ENCODE measurements at regions not wholly inside any gene's neighbourhood (a gene's known extent, or its start where the extent isn't known, plus 50 kb on each side); places are given as distances from the start of the nearest gene placed in this dataset.
"Not testable (repeated sequence)": the region's sequence is repeated elsewhere in the genome, so short reads cannot be mapped to it uniquely, and the experiment has no call there.

GRCh38 chr7:125278318-125278717 lies 348.7 kb upstream of the POT1 start:
- no peaks in the 10 kb centered on the region for H3K9me3 ChIP-seq
- H3K4me3 ChIP-seq: no peak overlapping the region
- no peaks in the 10 kb centered on the region for H3K4me1 ChIP-seq
- WGBS, 2 donors: 68 to 75% methylated on average over 1 of the region's 1 CpG
- H3K27ac ChIP-seq: no peak overlapping the region
- DNase-seq: no peak
- H3K27me3 ChIP-seq: no peaks in the 10 kb centered on the region
- H3K36me3 ChIP-seq (ENCODE audit: low read depth, missing control alignments): no peaks in the 10 kb centered on the region
- intact Hi-C loops (cut with DNase I; ENCODE audit: low total_unique reads): no loop called here
- no peak for TF ChIP-seq POLR2A (IDR thresholded peaks at IDR 0.05)
- TF ChIP-seq, protein P1, sequence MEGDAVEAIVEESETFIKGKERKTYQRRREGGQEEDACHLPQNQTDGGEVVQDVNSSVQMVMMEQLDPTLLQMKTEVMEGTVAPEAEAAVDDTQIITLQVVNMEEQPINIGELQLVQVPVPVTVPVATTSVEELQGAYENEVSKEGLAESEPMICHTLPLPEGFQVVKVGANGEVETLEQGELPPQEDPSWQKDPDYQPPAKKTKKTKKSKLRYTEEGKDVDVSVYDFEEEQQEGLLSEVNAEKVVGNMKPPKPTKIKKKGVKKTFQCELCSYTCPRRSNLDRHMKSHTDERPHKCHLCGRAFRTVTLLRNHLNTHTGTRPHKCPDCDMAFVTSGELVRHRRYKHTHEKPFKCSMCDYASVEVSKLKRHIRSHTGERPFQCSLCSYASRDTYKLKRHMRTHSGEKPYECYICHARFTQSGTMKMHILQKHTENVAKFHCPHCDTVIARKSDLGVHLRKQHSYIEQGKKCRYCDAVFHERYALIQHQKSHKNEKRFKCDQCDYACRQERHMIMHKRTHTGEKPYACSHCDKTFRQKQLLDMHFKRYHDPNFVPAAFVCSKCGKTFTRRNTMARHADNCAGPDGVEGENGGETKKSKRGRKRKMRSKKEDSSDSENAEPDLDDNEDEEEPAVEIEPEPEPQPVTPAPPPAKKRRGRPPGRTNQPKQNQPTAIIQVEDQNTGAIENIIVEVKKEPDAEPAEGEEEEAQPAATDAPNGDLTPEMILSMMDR (IDR thresholded peaks at IDR 0.05): no peak

GRCh38 chr7:125274742-125275141 lies 345.1 kb upstream of the POT1 start:
- intact Hi-C loops (cut with DNase I; ENCODE audit: low total_unique reads); H3K4me3 ChIP-seq; H3K36me3 ChIP-seq (ENCODE audit: low read depth, missing control alignments); H3K27ac ChIP-seq; DNase-seq; H3K4me1 ChIP-seq; H3K9me3 ChIP-seq; H3K27me3 ChIP-seq: not testable (repeated sequence)
- whole genome bisulfite sequencing, 2 donors: 83 to 89% methylated on average over 6 of the region's 6 CpGs

DNA sequence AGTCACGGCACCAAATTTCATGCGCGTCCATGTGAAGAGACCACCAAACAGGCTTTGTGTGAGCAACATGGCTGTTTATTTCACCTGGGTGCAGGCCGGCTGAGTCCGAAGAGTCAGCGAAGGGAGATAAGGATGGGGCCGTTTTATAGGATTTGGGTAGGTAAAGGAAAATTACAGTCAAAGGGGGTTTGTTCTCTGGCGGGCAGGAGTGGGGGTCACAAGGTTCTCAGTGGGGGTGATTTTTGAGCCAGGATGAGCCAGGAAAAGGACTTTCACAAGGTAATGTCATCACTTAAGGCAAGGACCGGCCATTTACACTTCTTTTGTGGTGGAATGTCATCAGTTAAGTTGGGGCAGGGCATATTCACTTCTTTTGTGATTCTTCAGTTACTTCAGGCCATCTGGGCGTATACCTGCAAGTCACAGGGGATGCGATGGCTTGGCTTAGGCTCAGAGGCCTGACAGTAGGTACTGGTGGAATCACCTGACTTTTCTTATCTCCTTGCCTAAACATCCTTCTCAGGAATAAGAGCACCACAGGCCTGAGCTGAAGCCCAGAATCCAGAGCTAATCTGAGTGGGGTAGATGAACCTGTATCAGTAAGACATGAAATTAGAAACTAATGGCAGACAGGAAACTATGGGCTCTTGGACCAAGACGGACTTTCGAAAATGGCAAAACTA lies 334.7 kb upstream of the POT1 start:
- intact Hi-C loops (cut with DNase I; ENCODE audit: low total_unique reads); H3K9me3 ChIP-seq; DNase-seq: not testable (repeated sequence)

DNA sequence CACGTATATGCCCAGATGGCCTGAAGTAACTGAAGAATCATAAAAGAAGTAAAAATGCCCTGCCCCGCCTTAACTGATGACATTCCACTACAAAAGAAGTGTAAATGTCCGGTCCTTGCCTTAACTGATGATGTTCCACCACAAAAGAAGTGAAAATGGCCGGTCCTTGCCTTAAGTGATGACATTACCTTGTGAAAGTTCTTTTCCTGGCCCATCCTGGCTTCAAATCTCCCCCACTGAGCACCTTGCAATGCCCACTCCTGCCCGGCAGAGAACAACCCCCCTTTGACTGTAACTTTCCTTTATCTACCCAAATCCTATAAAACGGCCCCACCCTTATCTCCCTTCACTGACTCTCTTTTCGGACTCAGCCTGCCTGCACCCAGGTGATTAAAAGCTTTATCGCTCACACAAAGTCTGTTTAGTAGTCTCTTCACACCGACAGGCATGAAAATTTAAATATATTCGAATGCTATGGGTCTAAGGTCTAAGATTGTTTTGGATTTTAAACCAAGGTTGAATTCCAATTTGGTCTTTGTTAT lies 329.3 kb upstream of the POT1 start:
- 84 to 90% methylated on average over 10 of the region's 10 CpGs for WGBS, 2 donors
- H3K27me3 ChIP-seq; H3K4me1 ChIP-seq; H3K27ac ChIP-seq; DNase-seq; H3K4me3 ChIP-seq; intact Hi-C loops (cut with DNase I; ENCODE audit: low total_unique reads); H3K9me3 ChIP-seq; H3K36me3 ChIP-seq (ENCODE audit: low read depth, missing control alignments): not testable (repeated sequence)

More for the DNA sequence above, 334.7 kb upstream of the POT1 start:
- WGBS, 2 donors: 93 to 94% methylated on average over 13 of the region's 13 CpGs
- not testable (repeated sequence) for H3K4me1 ChIP-seq; H3K4me3 ChIP-seq; H3K36me3 ChIP-seq (ENCODE audit: low read depth, missing control alignments); H3K27ac ChIP-seq; H3K27me3 ChIP-seq

DNA sequence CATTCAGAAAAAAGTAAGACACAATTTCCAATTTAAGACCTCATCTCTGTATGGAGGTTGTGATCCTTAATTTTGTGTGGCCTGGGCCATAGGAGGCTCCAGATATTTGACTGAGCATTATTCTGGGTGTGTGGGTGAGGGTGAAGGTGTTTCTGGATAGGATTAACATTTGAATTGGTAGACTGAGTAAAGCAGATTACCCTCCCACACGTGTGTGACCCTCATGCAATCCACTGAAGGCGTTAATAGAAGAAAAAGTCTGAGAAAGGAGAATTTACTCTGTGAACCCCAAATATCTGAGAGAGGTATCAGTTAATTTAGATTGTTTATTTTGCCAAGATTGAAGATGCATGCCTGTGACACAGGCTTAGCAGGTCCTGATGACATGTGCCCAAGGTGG lies 328.0 kb upstream of the POT1 start:
- H3K4me1 ChIP-seq: no peaks in the 10 kb centered on the region
- WGBS, 2 donors: 55 to 68% methylated on average over 2 of the region's 2 CpGs
- intact Hi-C loops (cut with DNase I; ENCODE audit: low total_unique reads): no loop called here
- no peak for DNase-seq
- no peak overlapping the region for H3K27ac ChIP-seq
- no peaks in the 10 kb centered on the region for H3K9me3 ChIP-seq
- no peak for TF ChIP-seq POLR2A (IDR thresholded peaks at IDR 0.05)
- TF ChIP-seq, protein P1 (IDR thresholded peaks at IDR 0.05): no peak
- no peaks in the 10 kb centered on the region for H3K36me3 ChIP-seq (ENCODE audit: low read depth, missing control alignments)
- no peaks in the 10 kb centered on the region for H3K27me3 ChIP-seq
- H3K4me3 ChIP-seq: no peak overlapping the region

- intact Hi-C loops (cut with DNase I; ENCODE audit: low total_unique reads): no loop called here
- Histone ChIP-seq H3K4me3 (no peak overlapping the region), H3K27me3 (no peaks in the 10 kb centered on the region), H3K36me3 (ENCODE audit: low read depth, missing control alignments) (no peaks in the 10 kb centered on the region), H3K9me3 (no peaks in the 10 kb centered on the region), H3K4me1 (no peaks in the 10 kb centered on the region), H3K27ac (no peak overlapping the region)
- WGBS, 2 donors: 79 to 83% methylated on average over 2 of the region's 2 CpGs
- no peak for DNase-seq
- no peak for TF ChIP-seq POLR2A (IDR thresholded peaks at IDR 0.05)
- TF ChIP-seq, protein P1 (IDR thresholded peaks at IDR 0.05): no peak
These were observed 326.8 kb upstream of the POT1 start for GRCh38 chr7:125256446-125256845.

Data from testis (tissue), 2 donors.